H1 (cell line): ENCODE measurements at regions not wholly inside any gene's neighbourhood (a gene's known extent, or its start where the extent isn't known, plus 50 kb on each side); places are given as distances from the start of the nearest gene placed in this dataset.

Experiments used
- CBX5 ChIP-seq: fragments of 300-800, 300-1000 bp; sonication (generic); IDR thresholded peaks from 2 replicates; pipeline ENCODE4 v1.7.1; 2016; ENCODE audit warnings: antibody characterized with exemption, low read length, low read depth
- POLR2AphosphoS5 ChIP-seq: IDR thresholded peaks from 2 replicates; pipeline ENCODE4 v1.6.1; 2011; ENCODE audit warnings: low read depth, low read length

GRCh38 chr1:118404024-118404423 lies 219.0 kb upstream of the SPAG17 start:
- no peak for TF ChIP-seq CBX5
- no peak for TF ChIP-seq POLR2AphosphoS5
